ENCODE measurements at regions not wholly inside any gene's neighbourhood (a gene's known extent, or its start where the extent isn't known, plus 50 kb on each side); places are given as distances from the start of the nearest gene placed in this dataset.
"Not testable (repeated sequence)": the region's sequence is repeated elsewhere in the genome, so short reads cannot be mapped to it uniquely, and the experiment has no call there.

DNA sequence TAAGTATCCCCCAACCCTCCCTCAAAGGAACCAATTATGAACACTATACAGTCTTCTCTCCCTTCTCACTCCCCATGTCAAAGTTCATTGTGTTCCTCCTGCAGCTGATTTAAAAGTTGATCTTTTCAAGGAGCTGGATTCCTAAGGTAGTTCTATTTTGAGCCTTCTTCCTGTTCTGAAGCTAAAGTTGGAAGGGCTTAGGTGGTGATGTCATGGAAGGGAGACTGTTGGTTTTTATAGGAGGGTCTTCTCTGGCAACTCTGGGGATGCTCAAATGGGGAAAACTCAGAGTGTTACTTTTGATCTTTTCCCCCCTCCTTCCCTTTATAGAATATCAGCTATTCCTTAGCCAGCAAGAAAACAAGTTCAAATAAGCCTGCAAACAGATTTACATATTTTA lies 83.0 kb upstream of the AK4 start:
- no peak for DNase-seq

DNA sequence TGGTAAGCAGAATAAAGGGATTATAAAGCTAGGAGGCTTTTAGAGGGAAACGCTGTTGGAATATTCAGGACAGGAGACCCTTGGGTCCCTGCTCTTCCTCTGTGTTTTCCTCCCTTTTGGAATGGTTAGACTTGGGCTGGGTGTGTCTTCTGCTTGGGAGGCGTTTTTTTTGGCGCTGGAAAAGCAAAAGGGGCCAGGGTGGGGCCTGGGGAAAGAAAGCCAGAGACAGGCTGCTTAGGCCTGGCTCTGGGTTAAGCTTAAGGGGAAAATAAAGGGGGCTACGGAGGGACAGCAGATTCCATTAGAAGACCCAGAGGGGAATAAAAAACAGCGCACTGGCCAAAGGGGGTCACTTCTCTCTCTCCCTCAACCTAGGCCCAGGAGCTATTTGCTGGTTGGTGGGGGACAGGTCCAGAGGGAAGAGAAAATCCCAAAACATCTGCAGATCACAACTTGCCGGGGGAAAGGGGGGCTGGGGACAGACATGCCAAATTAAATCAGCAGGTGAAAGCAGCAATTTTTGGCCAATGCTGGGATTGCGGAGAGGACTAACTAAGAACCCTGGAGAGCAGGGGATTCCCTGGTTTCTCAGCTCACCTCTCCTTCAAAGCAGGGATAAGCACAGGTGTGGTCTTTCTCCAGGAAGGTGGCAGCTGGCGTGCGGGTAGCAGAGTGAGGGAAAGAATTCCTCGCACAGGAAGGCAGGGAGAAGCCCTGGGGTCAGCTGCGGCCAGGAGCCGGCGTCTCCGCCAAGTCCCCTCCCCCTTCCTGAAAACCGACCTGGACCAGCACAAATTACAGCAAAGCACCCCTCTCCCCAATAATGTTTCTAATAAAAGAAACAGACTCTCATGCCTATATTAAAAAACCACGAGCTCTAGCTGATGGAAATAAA lies 82.2 kb upstream of the AK4 start:
- no peak for DNase-seq

DNA sequence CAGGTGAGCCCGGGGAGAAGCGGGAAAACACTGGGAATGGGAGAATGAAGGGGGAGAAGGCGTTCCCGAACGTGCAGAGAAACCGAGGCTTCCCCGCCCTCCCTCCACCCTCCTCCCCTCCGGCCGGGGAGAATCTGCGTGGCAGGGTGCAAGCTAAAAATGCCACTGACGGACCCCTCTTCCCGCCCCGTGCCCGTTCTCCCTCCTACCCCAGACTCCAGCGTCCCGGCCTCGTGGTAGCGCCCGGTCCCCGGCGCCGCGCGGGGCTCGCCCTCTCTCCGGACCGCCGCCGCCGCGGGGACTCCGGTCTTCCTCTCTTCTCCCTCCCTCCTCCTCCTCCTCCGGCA lies 81.6 kb upstream of the AK4 start:
- no peak for DNase-seq

DNA sequence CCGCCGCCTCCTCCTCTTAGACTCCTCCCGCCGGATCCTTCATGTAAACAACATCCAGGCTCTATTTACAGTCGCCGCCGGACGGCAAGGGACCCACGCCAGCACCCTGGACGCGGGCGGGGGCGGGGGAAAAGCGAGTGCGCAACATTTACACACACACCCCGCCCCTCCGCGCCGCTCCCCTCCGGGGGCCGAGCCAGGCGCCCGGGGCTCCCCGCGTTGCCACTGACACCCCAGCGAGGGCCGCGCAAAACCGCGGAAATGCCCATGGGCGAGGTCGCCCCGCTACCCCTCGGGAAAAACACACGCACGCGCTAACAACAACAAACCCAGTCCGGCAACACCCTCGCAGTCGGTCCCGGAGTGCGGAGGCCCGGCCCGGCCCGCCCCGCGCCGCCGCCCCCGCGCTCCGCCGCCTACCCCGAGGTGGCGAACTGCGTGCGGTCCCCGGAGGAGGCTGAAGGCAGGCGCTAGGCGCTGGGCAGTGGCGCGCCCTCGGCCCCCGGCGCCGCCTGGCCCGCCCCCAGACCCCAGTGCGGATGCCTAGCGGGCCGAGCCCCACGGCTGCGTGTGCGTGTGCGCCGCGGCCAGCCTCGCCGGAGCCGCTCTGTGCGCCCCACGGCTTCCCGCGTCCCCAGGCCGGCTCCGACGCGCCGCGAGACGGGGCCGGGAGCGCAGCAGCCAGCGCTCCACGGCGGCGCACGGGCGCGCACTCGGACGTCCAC lies 81.1 kb upstream of the AK4 start:
- DNase-seq, result peak; percentile 87

DNA sequence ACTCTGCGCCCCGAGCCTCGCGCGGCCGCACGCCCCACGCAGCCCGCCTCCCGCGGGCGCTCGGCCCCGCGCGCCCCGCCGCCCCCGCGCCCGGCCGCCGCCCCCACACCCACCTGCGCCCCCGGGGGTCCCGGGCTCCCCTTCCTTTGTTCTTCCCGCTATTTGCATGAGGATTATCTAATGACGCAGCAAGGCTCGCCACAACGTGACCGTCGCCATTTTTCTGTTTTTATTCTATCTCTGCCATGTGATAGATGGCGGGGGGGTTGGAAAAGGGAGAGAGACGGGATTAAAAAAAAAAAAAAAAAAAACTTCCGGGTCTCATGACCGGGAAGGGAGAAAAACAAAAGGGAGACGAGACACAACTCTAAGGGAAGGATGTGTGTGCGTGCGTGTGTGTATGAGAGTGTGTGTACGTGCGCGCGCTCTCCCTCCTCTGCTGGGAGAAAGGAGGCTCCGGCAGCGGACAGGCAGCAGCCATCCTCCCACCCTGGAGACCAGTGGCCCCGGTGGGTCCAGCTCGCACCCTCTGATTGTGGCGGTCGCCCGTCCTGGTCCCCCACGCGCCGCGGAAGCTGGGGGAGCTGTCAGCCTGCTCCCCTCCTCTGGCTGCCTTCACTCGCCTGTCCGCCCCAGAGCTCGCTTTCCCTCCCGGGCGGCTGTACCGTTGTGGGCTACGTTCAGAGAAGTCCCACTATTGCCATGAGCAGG lies 80.4 kb upstream of the AK4 start:
- peak; percentile 87 for DNase-seq

DNA sequence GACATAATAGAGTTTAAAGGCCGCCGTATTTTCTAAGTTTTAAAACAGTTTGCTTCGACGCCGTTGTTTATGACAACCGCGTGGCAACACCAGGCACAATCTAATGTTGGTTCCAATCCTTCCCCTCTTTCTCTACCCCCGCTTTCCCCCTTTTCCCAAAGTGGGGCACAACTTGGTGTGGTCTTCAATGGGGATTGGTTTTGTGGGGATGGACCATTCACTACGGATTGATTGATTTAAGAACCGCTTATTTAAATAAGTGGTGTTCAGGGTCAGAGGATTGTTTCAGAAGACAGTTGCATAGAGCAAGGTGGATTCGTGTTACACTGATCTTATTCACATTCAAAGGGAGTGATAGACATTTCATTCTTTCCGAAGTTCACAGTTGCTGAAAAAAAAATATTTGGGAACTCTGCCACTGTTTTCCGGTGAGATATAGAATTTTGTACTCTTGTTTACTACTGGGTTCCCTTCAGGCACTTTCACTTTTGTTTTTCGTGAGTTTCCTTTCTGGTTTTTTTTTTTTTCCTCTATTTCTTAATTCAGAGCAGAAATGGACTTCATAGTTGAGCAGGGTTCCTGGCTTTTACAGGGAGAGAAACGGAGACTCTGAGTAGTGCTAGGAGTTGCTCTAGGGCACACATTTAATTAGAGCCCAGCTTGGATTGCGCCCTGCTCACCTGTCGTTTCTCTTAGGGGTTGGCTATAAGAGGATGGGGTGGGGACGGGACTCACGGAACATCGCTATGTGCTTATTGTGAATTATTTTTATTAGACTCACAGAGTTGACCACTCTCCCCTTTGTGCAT lies 79.6 kb upstream of the AK4 start:
- DNase-seq, result peak; percentile 63

DNA sequence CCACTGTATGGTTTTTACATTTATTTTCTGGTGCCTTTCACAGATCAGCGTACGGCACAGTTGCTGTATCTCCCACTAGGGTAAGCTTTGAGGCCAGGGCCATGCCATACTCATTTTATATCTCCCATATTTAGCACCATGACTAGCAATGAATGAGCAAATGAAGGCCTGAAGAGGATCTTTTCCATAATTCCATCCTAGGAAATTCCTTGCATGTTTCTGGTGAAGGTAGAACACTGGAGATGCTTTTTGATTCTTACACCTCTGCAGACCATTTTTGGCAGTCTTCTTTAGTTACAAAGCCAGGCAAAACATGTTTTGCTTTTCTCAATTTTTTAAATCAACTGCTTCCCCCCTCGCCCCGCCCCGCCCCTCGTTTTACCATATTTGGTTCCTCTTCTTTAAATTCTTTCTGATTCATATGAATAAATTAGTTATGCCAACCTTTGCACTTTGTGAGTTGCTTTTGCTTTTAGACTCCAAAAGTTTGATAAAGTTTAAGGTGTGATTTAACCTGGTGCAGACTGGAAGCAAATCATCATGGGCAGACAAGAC lies 78.9 kb upstream of the AK4 start:
- no peak for DNase-seq

DNA sequence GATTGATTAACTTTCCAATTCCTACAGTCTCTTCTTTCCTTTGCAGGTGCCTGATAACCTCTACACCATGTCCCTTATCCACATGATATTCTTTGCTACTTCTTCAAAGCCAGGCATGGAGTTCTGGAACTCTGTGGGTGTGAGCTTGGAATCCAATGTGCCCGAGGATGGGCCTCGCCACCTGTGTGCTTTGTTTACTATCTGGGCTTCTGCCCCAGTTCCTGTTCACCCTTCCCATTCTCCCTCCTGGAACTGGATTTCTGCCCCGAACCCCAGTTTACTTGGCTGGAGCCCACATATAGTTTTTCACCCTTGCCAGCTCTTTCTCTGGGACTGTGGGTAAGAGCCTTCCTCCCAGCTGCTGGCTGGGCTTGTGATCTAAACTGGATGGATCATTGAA lies 75.2 kb upstream of the AK4 start:
- DNase-seq, result no peak

DNA sequence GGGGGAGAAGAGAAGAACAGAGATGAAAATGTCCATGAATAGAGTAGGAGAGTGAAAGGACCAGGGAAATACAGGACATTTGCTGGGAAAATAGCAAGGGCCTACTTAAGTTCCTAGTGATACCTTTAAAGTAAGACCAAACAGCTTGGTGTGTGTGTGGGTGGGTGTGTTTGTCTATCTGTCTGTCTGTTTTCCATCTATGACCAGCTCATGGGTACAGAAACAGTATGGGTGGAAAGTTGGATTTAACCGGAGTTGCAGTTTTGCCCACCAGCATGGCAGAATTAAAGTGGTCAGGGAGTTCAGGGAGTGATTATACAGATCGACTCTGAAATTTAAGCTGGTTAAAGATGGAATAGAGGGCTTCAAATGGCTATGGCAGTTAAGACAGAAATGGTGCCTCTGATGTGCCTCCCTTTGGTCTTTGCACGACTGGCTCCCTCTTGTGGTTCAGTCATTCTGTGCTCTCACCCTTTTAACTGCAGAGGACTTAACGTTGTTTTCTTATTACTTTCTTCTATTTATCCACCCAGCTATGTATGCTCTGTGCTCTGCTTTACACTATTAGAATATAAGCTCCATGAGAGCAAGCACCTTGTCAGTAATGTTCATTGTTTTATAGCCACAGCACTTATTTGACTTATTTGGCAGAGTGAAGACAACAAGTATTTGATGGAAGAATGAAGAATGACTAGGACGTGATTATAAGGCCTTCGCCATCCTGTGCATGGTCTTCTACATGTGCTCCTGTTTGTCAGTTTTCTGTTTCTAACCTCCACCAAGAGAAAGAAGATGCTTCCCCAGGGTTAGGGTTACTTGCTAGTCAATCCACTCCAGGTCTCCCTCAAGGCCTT lies 72.7 kb upstream of the AK4 start:
- DNase-seq, result peak; percentile 29

DNA sequence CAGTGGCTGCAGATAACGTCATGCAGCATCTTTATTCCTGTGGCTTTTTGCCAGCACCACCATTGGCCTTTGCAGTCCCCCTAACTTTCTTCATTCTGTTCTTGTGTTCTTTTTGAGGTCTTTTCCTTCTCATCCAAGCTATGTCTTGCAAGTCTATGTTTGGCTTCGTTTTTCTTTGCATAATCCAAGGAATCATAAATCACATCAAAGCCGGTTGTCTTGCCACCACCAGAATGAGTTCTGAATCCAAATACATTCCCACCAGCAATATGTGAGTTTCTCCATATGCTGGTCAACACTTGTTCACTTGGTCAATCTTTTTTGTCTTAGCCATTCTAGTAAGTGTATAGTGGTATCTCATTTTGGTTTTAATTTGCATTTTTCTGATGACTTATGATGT lies 70.6 kb upstream of the AK4 start:
- DNase-seq, result no peak

DNA sequence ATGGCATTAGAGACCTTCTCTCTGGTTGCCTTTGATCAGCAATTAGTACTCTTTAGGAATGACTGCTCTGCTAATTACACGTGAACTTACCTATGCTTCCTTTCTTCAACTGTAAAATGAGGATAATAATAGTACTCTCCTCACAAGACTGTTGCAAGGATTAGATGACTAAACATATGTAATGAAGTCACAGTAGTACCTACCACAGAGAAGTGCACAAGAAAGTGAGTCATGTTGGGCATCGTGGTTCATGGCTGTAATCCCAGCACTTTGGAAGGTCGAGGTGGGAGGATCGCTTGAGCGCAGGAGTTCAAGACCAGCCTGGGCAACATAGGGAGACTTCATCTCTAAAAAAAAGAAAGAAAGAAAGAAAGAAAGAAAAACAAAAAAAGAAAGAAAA lies 68.1 kb upstream of the AK4 start:
- no peak for DNase-seq

DNA sequence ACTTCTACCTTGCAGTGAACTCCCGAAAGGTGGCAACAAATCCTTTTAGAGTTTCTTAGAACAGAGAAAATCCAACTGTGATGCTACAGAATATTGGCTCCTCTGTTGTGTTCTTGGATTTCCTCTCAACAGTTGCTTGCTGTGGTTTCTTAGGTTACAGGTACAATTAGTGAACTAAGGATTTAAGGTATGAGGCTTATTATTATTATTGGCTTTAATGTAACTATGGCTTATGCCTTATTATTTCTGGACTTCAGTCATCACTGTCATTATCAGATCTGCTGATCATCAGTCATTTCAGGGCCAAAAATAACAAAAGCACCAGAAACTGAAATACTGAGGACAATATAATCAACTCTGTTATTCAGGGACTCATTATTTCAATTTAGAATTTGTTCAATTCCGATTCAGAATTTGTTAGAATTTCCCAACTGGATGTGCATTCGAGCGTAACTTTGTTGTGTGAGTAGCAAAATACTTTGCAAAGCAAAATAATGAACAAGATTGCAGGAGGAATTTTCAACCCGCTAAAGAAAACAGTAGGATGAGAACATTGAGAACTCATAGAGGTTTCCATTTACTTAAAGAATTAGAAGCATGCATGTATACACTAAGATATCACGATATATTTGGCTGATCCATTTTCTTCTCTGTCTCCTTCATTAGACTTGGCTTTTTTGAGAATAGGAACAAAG lies 65.5 kb upstream of the AK4 start:
- DNase-seq, result no peak

DNA sequence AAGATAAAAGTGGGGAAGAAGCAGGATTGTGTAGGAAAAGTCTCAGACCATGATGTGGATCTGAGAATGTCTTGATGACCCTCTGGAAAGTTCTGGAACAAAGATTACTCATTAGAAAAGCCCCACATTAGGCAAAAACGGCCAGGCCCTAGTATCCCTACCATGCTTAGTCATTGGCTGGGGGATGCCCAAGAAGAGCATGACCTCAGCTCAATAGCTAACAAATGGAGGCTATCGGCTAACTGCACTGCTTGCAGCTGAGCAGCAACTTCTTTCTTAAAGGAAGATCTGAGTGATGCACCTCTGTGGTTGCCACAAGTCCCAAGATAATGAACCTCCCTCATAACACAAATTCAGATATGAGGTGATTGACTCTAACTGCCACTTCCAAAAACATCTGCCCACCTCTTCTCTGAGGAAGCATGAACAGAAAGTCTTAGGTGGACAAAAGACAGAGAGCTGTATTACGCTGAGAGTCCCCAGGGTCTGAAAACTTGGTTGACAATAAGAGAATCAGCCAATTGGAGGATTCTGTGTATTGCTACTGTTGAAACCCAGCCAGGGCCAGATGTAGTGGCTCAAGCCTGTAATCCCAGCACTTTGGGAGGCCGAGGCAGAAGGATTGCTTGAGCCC lies 64.6 kb upstream of the AK4 start:
- no peak for DNase-seq

DNA sequence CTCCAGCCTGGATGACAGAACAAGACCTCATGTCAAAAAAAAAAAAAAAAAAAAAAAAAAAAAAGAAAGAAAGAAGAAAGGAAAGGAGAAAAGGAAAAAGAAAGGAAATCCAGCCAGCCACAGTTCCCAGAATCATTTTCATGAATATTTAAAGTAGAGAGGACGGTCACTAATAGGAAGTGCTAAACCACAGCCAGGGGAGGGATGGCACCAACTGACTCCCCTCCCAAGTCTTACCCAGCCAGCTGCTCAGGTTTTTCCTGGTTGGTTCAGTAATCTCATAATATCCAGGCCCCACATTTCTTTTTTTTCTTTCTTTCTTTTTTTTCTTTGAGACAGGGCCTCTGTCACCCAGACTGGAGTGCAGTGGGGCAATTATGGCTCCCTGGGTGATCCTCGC lies 63.9 kb upstream of the AK4 start:
- no peak for DNase-seq

DNA sequence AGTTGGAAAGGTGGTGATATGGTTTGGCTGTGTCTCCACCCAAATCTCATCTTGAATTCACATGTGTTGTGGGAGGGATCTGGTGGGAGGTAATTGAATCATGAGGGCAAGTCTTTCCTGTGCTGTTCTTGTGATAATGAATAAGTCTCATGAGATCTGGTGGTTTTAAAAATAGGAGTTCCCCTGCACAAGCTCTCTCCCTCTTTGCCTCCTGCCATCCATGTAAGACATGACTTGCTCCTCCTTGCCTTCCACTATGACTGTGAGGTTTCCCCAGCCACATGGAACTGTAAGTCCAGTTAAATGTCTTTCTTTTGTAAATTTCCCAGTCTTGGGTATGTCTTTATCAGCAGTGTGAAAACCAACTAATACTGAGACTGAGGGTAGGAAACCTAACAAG lies 60.5 kb upstream of the AK4 start:
- not testable (repeated sequence) for DNase-seq

DNA sequence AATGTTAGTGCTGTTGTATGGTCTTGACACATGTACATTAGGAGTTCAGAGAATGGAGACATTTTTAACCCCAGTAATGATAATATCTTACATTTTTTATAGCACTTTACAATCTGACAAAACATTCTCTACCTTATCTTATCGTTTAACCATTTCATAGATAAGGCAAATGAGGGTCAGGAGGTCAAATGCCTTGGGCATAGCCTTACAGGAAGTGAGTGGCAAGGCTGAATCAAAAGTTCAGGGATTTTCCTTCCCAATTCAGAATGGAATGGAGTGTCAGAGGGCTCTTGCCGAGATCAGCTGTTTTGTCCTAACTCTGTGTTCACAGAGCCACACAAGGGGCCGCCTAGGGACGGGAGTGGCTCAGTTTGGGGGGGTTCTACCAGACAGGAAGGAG lies 57.6 kb upstream of the AK4 start:
- DNase-seq, result no peak

DNA sequence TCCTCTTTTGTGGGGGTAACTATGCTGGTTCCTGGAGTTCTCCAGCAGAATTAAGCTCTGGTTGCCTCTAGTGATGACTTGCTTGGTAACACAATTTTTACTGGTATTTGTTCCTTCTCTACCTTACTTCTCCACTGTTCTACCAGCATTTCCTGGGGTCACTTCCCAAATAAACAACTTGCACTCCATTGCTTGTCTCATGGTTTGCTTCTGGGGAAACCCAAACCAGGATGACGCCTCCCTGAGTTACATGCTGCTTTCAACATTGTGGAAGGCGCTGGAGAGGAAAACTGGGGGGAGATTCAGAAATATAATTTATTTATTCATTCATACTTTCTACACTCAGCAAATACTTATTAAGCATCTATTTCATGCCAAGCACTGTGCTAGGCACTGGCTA lies 55.3 kb upstream of the AK4 start:
- no peak for DNase-seq

DNA sequence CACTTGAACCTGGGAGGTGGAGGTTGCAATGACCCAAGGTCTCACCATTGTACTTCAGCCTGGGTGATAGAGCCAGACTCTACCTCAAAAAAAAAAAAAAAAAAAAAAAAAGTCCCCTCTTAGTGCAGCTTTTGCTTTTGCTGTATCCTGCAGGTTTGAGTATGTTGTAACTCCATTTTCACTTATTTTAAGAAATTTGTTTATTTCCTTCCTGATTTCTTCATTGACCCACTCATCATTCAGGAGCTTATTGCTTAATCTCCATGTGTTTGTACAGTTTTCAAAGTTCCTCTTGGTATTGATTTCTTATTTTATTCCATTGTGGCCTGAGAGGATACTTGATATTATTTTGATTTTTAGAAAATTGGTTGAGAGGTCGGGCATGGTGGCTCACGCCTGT lies 50.9 kb upstream of the AK4 start:
- DNase-seq, result no peak

Data from midbrain (tissue), 1 donor.